ENCODE measurements at regions not wholly inside any gene's neighbourhood (a gene's known extent, or its start where the extent isn't known, plus 50 kb on each side); places are given as distances from the start of the nearest gene placed in this dataset.
"Not testable (repeated sequence)": the region's sequence is repeated elsewhere in the genome, so short reads cannot be mapped to it uniquely, and the experiment has no call there.

- TF ChIP-seq, protein P1, sequence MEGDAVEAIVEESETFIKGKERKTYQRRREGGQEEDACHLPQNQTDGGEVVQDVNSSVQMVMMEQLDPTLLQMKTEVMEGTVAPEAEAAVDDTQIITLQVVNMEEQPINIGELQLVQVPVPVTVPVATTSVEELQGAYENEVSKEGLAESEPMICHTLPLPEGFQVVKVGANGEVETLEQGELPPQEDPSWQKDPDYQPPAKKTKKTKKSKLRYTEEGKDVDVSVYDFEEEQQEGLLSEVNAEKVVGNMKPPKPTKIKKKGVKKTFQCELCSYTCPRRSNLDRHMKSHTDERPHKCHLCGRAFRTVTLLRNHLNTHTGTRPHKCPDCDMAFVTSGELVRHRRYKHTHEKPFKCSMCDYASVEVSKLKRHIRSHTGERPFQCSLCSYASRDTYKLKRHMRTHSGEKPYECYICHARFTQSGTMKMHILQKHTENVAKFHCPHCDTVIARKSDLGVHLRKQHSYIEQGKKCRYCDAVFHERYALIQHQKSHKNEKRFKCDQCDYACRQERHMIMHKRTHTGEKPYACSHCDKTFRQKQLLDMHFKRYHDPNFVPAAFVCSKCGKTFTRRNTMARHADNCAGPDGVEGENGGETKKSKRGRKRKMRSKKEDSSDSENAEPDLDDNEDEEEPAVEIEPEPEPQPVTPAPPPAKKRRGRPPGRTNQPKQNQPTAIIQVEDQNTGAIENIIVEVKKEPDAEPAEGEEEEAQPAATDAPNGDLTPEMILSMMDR (IDR thresholded peaks at IDR 0.05; ENCODE audit: borderline replicate concordance, extremely low read depth, low read length, poor library complexity, severe bottlenecking): not testable (repeated sequence)
- TF ChIP-seq EZH2 (IDR thresholded peaks at IDR 0.05; ENCODE audit: borderline replicate concordance, low read depth, low read length, severe bottlenecking): not testable (repeated sequence)
Observed at GRCh38 chr10:23984405-23984804, 224.5 kb upstream of the KIAA1217 start.

Data from DND-41 (cell line).